ES-I3 (cell line): ENCODE measurements at regions not wholly inside any gene's neighbourhood (a gene's known extent, or its start where the extent isn't known, plus 50 kb on each side); places are given as distances from the start of the nearest gene placed in this dataset.

Experiments used
- H3K36me3 ChIP-seq: 2 replicates; pipeline ENCODE4 v1.6.1; 2013; ENCODE audit warnings: mild to moderate bottlenecking, low read length, control low read depth, moderate library complexity; ENCODE audit not compliant: insufficient read depth
- H3K4me1 ChIP-seq: 2 replicates; pipeline ENCODE4 v1.6.1; 2013; ENCODE audit warnings: mild to moderate bottlenecking, control low read depth, low read length; ENCODE audit not compliant: insufficient read depth
- H3K9ac ChIP-seq: 2 replicates; pipeline ENCODE4 v1.6.1; 2013; ENCODE audit warnings: low read depth, mild to moderate bottlenecking, low read length, moderate library complexity
- H3K9me3 ChIP-seq: 2 replicates; pipeline ENCODE4 v1.6.1; 2013; ENCODE audit warnings: mild to moderate bottlenecking, low read length, moderate library complexity; ENCODE audit not compliant: control insufficient read depth, insufficient read depth

DNA sequence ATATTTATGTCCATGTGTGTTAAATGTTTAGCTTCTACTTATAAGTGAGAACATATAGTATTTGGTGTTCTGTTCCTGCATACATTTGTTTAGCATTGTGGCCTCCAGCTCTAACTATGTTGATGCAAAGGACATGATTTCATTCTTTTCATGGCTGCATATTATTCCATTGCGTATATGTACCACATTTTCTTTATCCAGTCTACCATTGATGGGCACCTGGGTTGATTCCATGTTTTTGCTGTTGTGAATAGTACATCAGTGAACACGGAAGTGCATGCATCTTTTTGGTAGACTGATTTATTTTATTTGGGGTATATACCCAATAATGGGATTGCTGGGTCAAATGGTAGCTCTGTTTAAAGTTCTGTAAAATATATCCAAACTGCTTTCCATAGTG is 359.0 kb downstream of the SLCO4C1 start:
- no peaks in the 10 kb centered on the region for H3K36me3 ChIP-seq
- H3K9me3 ChIP-seq = no peaks in the 10 kb centered on the region
- H3K4me1 ChIP-seq = no peaks in the 10 kb centered on the region
- H3K9ac ChIP-seq = no peak overlapping the region

DNA sequence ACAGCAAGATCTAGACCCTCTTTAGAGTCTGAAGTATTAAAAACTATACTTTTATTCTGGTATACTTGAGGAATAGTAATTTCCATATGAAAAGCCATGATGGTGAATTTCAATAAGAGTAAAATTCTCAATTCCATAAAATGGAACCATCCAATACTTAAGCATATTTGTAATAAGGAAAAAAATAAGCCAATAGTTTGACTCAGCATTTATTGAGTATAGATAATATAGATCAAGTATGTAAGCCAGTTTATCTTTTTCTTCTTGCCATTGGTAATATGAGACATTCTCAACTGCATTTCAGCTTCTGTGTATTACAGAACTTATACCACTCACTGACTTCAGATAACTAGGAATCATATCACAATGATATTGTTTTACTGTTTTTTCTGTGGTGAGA is 361.0 kb downstream of the SLCO4C1 start:
- no peaks in the 10 kb centered on the region for H3K36me3 ChIP-seq
- H3K9ac ChIP-seq = no peak overlapping the region
- H3K4me1 ChIP-seq = no peaks in the 10 kb centered on the region
- H3K9me3 ChIP-seq = no peaks in the 10 kb centered on the region

DNA sequence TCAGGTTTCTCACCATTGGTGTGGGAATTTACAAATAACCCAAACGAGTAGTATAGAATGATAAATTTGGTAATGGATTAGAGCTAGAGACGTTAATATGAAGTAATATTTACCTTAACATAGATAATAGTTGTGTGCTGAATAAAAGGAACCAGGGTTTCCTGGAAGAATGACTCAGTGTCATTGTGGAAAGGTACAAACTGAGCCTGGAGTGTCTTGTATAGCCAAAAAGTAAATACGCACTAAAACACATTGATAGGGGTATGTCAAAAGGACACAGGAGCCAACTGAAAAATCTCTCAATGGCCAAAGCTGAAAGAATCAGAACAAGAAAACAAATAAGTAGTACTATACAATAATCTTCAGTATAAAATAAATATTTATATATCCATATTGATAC is 363.5 kb downstream of the SLCO4C1 start:
- H3K9ac ChIP-seq = no peak overlapping the region
- no peaks in the 10 kb centered on the region for H3K4me1 ChIP-seq
- no peaks in the 10 kb centered on the region for H3K9me3 ChIP-seq
- no peaks in the 10 kb centered on the region for H3K36me3 ChIP-seq

DNA sequence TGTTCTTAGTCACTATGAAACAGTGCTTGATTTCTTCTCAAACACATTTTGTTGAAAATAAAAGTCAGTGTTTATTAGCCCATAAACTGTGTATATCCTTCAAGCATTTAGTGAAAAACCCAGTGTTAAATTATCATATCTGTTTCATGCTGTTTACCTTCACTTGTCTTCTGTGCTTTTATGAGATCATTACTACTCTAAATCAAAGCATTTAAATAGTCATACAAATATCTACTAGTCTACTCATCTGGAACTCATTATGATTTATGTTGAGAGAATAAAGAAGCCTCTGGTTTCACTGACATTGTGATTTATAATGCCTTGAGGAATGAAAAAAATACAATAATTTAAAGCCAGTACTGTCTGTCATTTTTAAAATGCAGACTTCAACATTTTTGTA is 366.5 kb downstream of the SLCO4C1 start:
- no peaks in the 10 kb centered on the region for H3K36me3 ChIP-seq
- no peaks in the 10 kb centered on the region for H3K4me1 ChIP-seq
- H3K9me3 ChIP-seq = no peaks in the 10 kb centered on the region
- H3K9ac ChIP-seq = no peak overlapping the region

DNA sequence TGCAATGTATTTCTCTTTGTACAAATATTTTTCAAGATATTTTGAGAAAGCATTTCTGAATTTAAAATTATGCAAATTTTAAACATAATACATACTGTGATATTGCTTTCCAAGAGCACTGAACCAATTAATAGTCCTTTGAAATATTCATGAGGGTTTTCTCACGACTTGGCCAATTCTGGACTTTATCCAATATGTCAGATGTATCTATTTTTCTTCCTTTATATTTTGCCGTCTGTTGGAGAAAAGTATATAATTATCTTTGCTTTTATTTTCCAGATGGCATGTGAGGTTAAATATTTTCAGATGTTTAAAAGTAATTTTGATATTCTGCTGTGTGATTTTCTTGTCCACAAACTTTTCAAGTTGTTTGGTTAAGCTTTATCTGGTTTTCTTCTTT is 378.9 kb downstream of the SLCO4C1 start:
- Histone ChIP-seq H3K9me3 (no peaks in the 10 kb centered on the region), H3K36me3 (no peaks in the 10 kb centered on the region), H3K9ac (no peak overlapping the region), H3K4me1 (no peaks in the 10 kb centered on the region)

DNA sequence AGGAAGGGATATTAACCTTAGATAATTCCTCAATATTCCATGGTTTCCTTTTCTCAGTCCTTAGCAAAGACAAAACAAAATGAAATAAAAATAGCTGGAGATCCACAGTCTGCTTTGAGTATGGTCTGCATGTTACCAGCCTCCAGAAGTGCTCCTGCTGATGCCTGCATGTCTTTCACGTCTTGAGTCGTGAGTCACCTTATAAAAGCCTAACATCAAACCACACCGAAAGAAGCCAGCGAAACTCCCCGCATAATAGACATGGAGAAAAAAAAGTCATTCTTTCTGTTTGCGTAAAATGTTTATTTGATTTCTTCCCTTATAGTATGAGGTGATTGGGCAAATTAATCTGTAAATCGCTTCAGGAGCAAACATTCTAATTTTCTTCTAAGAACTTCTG is 380.5 kb downstream of the SLCO4C1 start:
- no peaks in the 10 kb centered on the region for H3K4me1 ChIP-seq
- no peak overlapping the region for H3K9ac ChIP-seq
- no peaks in the 10 kb centered on the region for H3K9me3 ChIP-seq
- no peaks in the 10 kb centered on the region for H3K36me3 ChIP-seq

DNA sequence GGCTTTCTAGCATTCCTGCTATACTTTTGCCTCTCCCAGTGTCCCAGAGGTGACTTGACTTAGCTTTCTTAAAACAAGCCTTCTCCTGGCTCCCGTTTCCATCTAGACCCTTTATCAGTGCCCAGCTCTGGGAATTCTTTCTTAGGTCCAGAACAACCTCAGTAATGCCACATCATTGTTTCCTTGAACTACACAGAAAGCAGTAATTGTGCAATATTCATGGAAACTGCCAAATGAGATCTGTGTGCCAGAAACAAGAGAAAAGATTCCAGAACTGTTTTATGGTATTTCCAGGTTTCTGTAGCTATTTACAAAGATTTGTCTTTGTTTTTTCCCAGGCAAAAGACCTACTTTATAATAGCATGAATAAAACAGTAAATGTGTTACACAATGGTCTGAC is 391.3 kb downstream of the SLCO4C1 start:
- H3K4me1 ChIP-seq = no peaks in the 10 kb centered on the region
- H3K9ac ChIP-seq = no peak overlapping the region

DNA sequence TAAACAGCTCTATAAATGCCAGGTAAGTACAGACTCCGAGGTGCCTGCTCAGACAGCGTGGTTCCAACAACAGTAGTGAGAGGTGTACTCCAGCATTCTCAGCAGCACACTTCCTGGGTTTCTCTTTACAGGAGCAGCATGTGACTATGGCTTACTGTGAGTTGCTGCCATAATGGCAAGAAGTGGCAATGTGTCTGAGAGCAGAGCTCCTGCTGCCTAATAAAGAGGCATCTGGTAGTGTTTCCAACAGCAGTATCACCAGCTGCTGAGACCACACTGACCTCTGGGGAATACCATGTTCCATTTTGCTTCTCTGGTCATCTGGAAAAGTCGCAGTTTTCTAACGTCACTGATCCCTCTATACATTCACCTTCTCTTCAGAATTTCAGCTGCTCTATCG is 398.2 kb downstream of the SLCO4C1 start:
- H3K9me3 ChIP-seq = no peaks in the 10 kb centered on the region
- H3K9ac ChIP-seq = no peak overlapping the region

More for the DNA sequence above, 391.3 kb downstream of the SLCO4C1 start:
- Histone ChIP-seq H3K9me3 (no peaks in the 10 kb centered on the region), H3K36me3 (no peaks in the 10 kb centered on the region)

DNA sequence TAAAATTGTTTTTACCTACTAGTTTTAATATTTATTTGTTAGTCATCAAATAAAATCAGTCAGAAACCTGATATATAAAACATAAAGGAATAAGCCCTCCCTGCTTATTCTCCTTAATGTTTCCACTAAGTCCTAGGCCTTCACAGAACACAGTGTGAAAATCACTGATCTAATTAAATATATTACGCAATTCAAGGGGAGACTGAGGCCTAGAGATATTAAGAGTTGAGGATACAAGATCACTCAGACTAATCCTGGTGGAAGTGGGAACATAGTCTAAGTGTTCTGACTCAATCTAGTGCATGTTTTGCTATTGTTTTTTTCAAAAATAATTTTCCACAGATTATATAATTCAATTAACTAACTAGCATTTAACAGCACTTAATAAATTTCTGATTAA is 401.1 kb downstream of the SLCO4C1 start:
- no peak overlapping the region for H3K9ac ChIP-seq
- peaks cover 3% of the 10 kb centered on the region; the same call in 1 of the 2 replicates for H3K4me1 ChIP-seq
- no peaks in the 10 kb centered on the region for H3K9me3 ChIP-seq
- no peaks in the 10 kb centered on the region for H3K36me3 ChIP-seq

More for the DNA sequence above, 398.2 kb downstream of the SLCO4C1 start:
- Histone ChIP-seq H3K4me1 (peaks cover 3% of the 10 kb centered on the region; the same call in 1 of the 2 replicates), H3K36me3 (no peaks in the 10 kb centered on the region)

DNA sequence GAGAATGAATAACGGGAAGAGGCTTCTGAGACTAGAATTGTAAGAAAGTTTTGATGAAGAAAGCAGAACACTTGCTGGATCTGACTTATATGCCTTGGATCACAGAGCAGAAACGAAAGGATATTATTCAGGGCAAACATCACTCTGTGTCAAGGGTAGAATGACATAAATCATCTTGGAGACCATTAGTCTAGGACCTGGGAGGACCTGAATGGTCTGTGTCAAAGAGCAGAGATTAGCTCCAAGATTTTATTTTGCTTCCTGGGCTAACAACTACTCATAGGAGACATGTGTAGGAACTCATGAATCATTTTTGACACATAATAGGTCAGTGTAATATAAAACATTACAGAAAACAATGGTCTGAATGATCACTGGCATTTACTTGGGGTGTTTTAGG is 417.9 kb downstream of the SLCO4C1 start:
- H3K36me3 ChIP-seq = no peaks in the 10 kb centered on the region
- H3K4me1 ChIP-seq = no peaks in the 10 kb centered on the region
- no peaks in the 10 kb centered on the region for H3K9me3 ChIP-seq
- no peak overlapping the region for H3K9ac ChIP-seq

DNA sequence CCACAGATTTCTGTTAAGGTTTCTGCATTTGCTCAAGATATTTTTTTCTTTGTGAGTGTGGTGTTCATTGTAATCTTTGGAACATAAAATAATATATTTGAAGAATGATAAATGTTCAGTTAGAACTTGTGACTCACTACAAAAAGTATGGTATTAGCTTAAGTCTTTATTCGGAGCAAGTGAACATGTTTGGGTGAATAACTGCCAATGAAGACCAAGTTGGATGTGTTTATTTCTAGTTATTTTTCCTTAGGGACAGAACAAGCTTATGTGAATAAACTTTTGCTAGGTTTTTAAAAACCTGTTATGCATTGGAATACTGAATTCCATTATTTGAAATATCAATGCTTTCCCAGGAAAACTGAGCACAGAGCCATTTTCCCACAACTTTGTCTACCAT is 418.6 kb downstream of the SLCO4C1 start:
- Histone ChIP-seq H3K9me3 (no peaks in the 10 kb centered on the region), H3K4me1 (no peaks in the 10 kb centered on the region), H3K36me3 (no peaks in the 10 kb centered on the region), H3K9ac (no peak overlapping the region)

DNA sequence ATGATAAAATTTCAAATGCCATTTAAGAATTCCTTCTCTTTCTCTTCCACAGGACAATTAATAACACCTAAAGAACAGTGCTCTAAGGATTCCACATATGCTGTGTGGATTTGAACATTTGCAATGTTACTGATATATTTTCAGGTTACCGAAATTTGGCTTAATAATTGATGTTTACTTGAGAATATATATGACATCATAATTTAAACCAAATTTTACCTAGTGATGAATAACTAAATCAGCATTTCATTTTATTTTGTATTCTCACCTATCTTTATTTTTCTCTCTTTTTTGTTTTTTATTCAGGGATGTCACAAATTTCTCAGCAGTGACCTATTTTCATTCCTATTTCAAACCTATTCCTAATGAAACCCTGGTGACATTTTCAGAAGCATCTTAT is 429.6 kb downstream of the SLCO4C1 start:
- Histone ChIP-seq H3K4me1 (no peaks in the 10 kb centered on the region), H3K9ac (no peak overlapping the region), H3K9me3 (no peaks in the 10 kb centered on the region), H3K36me3 (no peaks in the 10 kb centered on the region)

DNA sequence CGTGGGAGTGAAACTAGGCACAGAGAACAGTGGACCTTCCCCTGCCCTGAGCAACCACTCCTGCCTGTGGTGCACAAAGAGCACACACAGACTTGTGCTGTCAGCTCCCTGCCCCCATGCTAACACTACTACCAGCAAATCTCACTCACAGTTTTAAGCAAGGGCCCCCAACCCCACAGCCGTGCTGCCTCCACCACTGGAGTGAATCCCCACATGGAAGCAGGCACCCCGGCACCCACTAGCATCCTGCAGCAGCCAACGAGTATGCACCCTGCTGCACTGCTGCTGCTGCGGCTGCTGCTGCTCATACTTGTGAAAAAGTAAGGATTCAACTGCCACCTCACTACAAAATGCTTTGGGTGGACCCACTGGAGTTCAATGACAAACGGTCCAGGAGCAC is 435.5 kb downstream of the SLCO4C1 start:
- H3K4me1 ChIP-seq = no peaks in the 10 kb centered on the region
- H3K9ac ChIP-seq = no peak overlapping the region
- H3K9me3 ChIP-seq = no peaks in the 10 kb centered on the region
- no peaks in the 10 kb centered on the region for H3K36me3 ChIP-seq

DNA sequence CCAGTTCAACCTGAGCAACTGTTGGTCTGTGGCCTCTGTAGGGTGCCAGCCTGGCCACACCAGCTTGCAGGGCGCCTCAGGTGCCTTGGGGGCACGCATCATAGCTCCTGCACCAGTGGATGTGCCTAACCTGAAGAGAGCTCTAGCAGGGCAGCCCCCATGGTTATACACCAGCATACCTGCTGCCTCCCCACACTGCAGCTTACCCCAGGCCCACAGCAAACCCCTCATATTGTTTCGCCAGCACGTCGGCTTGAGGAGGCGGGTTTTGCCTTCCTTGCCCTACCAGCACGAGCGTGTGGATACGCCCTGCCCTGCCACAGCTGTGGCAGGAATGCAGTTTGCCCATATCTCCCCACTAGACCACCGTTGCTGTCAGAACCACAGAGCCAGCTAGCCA is 435.9 kb downstream of the SLCO4C1 start:
- Histone ChIP-seq H3K9ac (no peak overlapping the region), H3K36me3 (no peaks in the 10 kb centered on the region), H3K9me3 (no peaks in the 10 kb centered on the region), H3K4me1 (no peaks in the 10 kb centered on the region)

DNA sequence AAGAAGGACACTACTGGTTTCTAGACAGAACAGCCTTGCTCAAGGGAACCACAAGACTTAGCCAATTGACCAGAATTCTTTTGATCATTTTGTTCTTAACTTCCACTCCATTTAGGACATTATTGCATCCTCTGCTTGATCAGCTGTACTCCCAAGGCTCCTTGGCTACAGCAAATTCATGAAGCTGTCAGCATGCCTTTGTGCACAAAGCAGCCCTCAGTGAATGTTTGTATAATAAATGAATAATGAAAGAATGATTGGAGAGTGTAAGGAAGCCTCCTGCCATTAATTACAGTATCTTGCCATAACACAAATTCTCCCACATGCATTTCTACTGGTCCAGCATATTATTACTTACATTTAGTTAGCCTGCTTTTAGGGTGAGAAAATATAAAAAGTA is 449.6 kb downstream of the SLCO4C1 start:
- Histone ChIP-seq H3K9ac (no peak overlapping the region), H3K4me1 (no peaks in the 10 kb centered on the region), H3K36me3 (no peaks in the 10 kb centered on the region), H3K9me3 (no peaks in the 10 kb centered on the region)

DNA sequence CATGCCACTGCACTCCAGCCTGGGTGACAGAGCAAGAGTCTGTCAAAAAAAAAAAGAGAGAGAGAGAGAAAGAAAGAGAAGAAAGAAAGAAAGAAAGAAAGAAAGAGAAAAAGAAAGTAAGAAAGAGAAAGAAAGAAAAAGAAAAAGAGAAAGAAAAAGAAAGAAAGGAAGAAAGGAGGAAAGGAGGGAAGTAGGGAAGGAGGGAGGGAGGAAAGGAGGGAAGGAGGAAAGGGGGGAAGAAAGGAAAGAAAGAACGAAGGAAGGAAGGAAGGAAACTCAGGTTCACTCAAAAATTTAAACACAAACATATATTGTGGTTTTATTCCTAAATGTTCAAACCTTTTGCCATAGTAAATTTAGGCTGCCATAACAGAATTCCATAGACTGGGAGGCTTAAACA is 453.0 kb downstream of the SLCO4C1 start:
- Histone ChIP-seq H3K9me3 (no peaks in the 10 kb centered on the region), H3K36me3 (no peaks in the 10 kb centered on the region), H3K4me1 (no peaks in the 10 kb centered on the region), H3K9ac (no peak overlapping the region)
